Right atrium auricular region (tissue), 2 donors: ENCODE measurements at regions not wholly inside any gene's neighbourhood (a gene's known extent, or its start where the extent isn't known, plus 50 kb on each side); places are given as distances from the start of the nearest gene placed in this dataset.

Experiments
- DNase-seq: peaks from one replicate; pipeline ENCODE4 v3.0.0-alpha.2; 2019; ENCODE audit warnings: low spot score
- H3K27ac ChIP-seq, 2 donors: fragments of 200-600 bp; sonication (generic); 1 replicate in 1 of 2; 2 replicates in 1 of 2; pipeline ENCODE4 v1.5.1; 2016 to 2019
- H3K27me3 ChIP-seq, 2 donors: fragments of 200-600 bp; sonication (generic); one replicate each; pipeline versions ENCODE4 v1.5.1 to v1.6.0; 2017 to 2019
- H3K36me3 ChIP-seq: fragments of 200-600 bp; sonication (generic); one replicate; pipeline ENCODE4 v1.5.1; 2016
- H3K4me1 ChIP-seq, 2 donors: fragments of 200-600 bp; sonication (generic); one replicate each; pipeline versions ENCODE4 v1.5.1 to v1.6.0; 2017 to 2019
- H3K4me3 ChIP-seq, 2 donors: fragments of 200-600 bp; sonication (generic); 1 replicate in 1 of 2; 2 replicates in 1 of 2; pipeline ENCODE4 v1.5.1; 2017 to 2019; ENCODE audit warnings: mild to moderate bottlenecking in 1 of 2, moderate library complexity in 1 of 2
- H3K9me3 ChIP-seq, 2 donors: fragments of 200-600 bp; sonication (generic); one replicate each; pipeline ENCODE4 v1.5.1; 2019
- TF ChIP-seq, protein P1 (sequence below), 2 donors: fragments of 200-600 bp; sonication (generic); IDR thresholded peaks; one replicate each; pipeline ENCODE4 v1.5.1; 2019; ENCODE audit warnings: antibody characterized with exemption in 2 of 2

DNA sequence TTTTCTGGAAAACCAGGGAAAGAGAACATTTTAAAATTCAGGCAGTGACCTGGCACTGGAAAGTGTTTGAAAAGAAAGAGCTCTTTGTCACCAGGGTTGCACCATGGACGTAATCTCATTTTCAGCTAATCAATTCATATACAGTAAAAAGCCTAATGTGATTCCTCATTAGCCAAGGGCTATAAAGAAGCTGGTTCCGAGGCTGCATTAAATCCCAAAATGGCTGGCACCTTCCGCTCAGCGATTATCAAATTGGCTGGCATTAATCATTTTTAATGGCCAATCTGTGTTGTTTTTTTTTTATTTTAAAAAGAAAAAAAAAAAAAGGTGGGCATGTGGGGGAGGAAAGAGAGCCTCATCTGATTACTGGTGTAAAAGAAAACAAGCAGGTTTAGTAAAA, 341.4 kb downstream of the RAB28 start:
- Histone ChIP-seq H3K27me3 (no peaks in the 10 kb centered on the region), H3K27ac (no peak overlapping the region), H3K4me1 (no peaks in the 10 kb centered on the region), H3K9me3 (no peaks in the 10 kb centered on the region), H3K36me3 (no peaks in the 10 kb centered on the region), H3K4me3 (no peak overlapping the region)
- TF ChIP-seq, protein P1, sequence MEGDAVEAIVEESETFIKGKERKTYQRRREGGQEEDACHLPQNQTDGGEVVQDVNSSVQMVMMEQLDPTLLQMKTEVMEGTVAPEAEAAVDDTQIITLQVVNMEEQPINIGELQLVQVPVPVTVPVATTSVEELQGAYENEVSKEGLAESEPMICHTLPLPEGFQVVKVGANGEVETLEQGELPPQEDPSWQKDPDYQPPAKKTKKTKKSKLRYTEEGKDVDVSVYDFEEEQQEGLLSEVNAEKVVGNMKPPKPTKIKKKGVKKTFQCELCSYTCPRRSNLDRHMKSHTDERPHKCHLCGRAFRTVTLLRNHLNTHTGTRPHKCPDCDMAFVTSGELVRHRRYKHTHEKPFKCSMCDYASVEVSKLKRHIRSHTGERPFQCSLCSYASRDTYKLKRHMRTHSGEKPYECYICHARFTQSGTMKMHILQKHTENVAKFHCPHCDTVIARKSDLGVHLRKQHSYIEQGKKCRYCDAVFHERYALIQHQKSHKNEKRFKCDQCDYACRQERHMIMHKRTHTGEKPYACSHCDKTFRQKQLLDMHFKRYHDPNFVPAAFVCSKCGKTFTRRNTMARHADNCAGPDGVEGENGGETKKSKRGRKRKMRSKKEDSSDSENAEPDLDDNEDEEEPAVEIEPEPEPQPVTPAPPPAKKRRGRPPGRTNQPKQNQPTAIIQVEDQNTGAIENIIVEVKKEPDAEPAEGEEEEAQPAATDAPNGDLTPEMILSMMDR (IDR thresholded peaks at IDR 0.05), result no peak
- DNase-seq, result no peak

DNA sequence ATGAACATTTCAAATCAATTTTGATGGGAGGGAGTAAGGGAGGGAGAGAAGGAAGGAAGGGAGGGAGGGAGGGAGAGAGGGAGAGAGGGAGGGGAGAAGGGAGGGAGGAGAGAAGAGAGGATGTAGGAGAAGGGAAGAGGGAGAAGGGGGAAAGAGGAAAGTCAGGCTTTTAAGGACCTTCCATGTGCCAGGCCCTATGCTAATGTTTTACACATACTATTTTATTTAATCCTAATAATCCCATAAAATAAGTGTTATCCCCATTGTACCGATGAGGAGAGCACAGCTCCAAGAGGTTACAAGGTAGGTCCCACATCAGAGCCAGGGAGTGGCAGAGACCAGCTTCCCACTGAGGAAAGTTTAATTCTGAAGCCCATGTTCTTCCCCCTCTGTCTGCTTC, 341.9 kb downstream of the RAB28 start:
- no peaks in the 10 kb centered on the region for H3K27me3 ChIP-seq
- no peak overlapping the region for H3K27ac ChIP-seq
- DNase-seq, result no peak
- TF ChIP-seq, protein P1 (IDR thresholded peaks at IDR 0.05), result no peak
- H3K4me3 ChIP-seq, result no peak overlapping the region
- no peaks in the 10 kb centered on the region for H3K4me1 ChIP-seq
- no peaks in the 10 kb centered on the region for H3K36me3 ChIP-seq
- H3K9me3 ChIP-seq, result no peaks in the 10 kb centered on the region

DNA sequence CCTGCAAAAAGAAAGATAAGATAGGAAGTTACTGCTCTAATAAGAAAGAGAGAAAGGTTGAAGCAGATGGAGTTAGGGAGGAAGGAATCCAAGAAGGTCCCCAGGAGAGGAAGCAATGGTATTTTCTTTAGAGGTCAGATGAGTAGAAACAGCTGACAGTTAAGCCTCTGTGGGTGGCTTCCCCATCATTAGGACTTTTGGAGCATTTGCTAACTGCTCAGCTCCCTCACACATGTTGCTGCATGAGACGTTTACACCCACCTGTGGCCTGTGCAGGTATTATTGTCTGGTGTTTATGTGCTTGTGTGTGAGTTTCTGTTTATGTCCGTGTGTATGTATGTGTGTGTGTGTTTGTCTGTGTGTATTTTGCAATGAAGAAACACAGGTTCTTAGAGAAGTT, 346.8 kb downstream of the RAB28 start:
- DNase-seq, result no peak
- Histone ChIP-seq H3K27me3 (no peaks in the 10 kb centered on the region), H3K4me3 (no peak overlapping the region), H3K9me3 (no peaks in the 10 kb centered on the region), H3K27ac (no peak overlapping the region), H3K4me1 (no peaks in the 10 kb centered on the region), H3K36me3 (no peaks in the 10 kb centered on the region)
- TF ChIP-seq, protein P1 (IDR thresholded peaks at IDR 0.05), result no peak

DNA sequence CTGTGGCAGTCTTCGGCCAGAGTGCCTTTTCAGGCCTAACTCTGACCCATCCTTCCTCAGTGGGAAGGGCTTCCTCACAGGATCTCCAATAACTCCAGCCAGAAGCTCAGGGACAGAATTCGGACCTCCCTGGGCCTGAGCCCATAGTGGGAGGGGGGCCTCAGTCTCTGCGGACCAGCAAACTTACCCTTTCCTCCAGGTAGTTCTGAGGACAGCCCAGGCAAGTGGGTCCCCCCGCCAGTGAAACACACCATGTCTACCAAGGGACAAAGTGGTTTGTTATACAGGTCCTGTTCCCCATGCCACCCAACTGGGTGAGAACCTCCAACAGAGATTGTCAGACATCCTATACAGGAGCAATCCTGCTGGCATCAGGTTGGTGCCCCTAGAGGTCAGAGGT, 350.4 kb downstream of the RAB28 start:
- no peaks in the 10 kb centered on the region for H3K4me1 ChIP-seq
- H3K27ac ChIP-seq, result no peak overlapping the region
- no peaks in the 10 kb centered on the region for H3K9me3 ChIP-seq
- no peaks in the 10 kb centered on the region for H3K27me3 ChIP-seq
- DNase-seq, result no peak
- H3K4me3 ChIP-seq, result no peak overlapping the region
- TF ChIP-seq, protein P1 (IDR thresholded peaks at IDR 0.05), result no peak
- no peaks in the 10 kb centered on the region for H3K36me3 ChIP-seq

- Histone ChIP-seq H3K4me1 (no peaks in the 10 kb centered on the region), H3K4me3 (no peak overlapping the region), H3K9me3 (no peaks in the 10 kb centered on the region), H3K36me3 (no peaks in the 10 kb centered on the region), H3K27ac (no peak overlapping the region), H3K27me3 (no peaks in the 10 kb centered on the region)
- DNase-seq, result no peak
- TF ChIP-seq, protein P1 (IDR thresholded peaks at IDR 0.05), result no peak
Measured at GRCh38 chr4:13130848-13131247, 353.3 kb downstream of the RAB28 start.

DNA sequence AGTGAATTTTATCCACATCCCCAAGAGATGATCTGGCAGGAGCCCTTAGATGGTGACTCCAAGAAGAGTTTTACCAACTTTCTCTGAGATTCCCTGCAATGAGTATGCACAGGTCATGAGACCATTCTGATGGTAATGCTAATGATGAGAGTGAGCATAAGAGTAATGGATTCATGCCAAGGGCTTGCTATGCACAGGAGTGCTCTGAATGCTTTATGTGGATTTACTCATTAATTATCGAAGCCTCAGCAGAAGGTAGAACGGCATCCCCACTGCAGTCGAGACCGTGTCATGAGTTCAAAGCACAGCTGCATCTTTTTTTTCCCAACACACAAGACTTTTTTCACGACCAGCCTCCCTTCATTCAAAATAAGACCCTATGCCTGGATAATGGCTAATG, 355.0 kb downstream of the RAB28 start:
- H3K4me1 ChIP-seq, result no peaks in the 10 kb centered on the region

More for the DNA sequence above, 355.0 kb downstream of the RAB28 start:
- no peak for DNase-seq
- TF ChIP-seq, protein P1 (IDR thresholded peaks at IDR 0.05), result no peak
- H3K27ac ChIP-seq, result no peak overlapping the region
- H3K4me3 ChIP-seq, result no peak overlapping the region
- H3K9me3 ChIP-seq, result no peaks in the 10 kb centered on the region
- H3K36me3 ChIP-seq, result no peaks in the 10 kb centered on the region
- no peaks in the 10 kb centered on the region for H3K27me3 ChIP-seq
